ENCODE measurements at regions not wholly inside any gene's neighbourhood (a gene's known extent, or its start where the extent isn't known, plus 50 kb on each side); places are given as distances from the start of the nearest gene placed in this dataset.

DNA sequence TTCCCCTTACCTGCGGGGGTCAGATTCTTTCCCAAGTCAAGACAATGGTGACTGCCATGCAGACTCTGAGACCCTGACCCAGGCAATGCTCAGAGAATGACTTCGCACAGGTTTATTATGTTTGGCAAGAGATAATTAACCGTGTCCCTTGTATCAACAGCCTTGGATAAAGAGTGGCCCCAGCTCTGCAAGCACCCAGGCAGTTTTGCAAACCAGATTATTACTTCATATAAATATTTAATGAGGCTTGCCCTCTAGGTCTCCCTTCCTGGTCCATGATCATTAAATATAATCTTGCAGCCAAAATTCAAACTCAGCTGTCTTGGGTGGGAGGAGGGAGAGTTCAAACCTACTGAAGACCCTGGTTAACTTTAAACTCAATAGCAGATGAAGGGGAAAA, 156.5 kb downstream of the ANKRD60 start:
- no peaks in the 10 kb centered on the region for H3K36me3 Mint-ChIP-seq (ENCODE audit: low read depth)

DNA sequence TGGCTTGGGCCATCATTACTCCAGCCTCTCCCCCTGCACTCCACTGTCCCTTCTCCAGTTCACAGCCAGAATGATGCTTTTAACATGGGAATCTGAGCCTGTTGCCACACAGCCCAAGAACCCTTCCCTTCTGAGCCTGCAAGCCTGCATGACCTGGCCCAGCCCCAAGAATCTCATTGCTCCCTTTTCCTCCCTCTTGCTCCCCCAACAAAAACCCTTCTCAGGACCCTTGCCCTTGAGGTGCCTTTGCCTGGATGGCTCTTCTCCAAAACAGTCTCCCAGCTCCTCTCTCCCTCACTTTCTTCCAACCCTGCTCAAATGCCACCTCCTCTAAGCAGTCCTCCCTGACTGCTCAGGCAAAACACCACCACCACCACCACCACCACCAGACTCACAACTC, 157.2 kb downstream of the ANKRD60 start:
- H3K9me3 Mint-ChIP-seq: no peaks in the 10 kb centered on the region
- H3K27ac Mint-ChIP-seq: peak overlapping the region in 2 of 3 experiments; percentile 41 to 53
- no peaks in the 10 kb centered on the region for H3K36me3 Mint-ChIP-seq (ENCODE audit: low read depth)
- TF ChIP-seq, protein P1, sequence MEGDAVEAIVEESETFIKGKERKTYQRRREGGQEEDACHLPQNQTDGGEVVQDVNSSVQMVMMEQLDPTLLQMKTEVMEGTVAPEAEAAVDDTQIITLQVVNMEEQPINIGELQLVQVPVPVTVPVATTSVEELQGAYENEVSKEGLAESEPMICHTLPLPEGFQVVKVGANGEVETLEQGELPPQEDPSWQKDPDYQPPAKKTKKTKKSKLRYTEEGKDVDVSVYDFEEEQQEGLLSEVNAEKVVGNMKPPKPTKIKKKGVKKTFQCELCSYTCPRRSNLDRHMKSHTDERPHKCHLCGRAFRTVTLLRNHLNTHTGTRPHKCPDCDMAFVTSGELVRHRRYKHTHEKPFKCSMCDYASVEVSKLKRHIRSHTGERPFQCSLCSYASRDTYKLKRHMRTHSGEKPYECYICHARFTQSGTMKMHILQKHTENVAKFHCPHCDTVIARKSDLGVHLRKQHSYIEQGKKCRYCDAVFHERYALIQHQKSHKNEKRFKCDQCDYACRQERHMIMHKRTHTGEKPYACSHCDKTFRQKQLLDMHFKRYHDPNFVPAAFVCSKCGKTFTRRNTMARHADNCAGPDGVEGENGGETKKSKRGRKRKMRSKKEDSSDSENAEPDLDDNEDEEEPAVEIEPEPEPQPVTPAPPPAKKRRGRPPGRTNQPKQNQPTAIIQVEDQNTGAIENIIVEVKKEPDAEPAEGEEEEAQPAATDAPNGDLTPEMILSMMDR (IDR thresholded peaks at IDR 0.05; ENCODE audit: unreplicated experiment in 3 of 3): no peak
- peaks cover 35% of the 10 kb centered on the region for H3K27me3 Mint-ChIP-seq (ENCODE audit: low read depth)
- no peak overlapping the region for H3K4me3 Mint-ChIP-seq
- H3K4me1 Mint-ChIP-seq: peaks cover 50% of the 10 kb centered on the region

More for the DNA sequence above, 156.5 kb downstream of the ANKRD60 start:
- H3K27ac Mint-ChIP-seq: peak overlapping the region in 2 of 3 experiments; percentile 41 to 53
- peaks cover 53% of the 10 kb centered on the region for H3K4me1 Mint-ChIP-seq
- H3K4me3 Mint-ChIP-seq: no peak overlapping the region
- H3K27me3 Mint-ChIP-seq (ENCODE audit: low read depth): peaks cover 35% of the 10 kb centered on the region
- H3K9me3 Mint-ChIP-seq: no peaks in the 10 kb centered on the region
- TF ChIP-seq, protein P1 (IDR thresholded peaks at IDR 0.05; ENCODE audit: unreplicated experiment in 3 of 3): no peak

DNA sequence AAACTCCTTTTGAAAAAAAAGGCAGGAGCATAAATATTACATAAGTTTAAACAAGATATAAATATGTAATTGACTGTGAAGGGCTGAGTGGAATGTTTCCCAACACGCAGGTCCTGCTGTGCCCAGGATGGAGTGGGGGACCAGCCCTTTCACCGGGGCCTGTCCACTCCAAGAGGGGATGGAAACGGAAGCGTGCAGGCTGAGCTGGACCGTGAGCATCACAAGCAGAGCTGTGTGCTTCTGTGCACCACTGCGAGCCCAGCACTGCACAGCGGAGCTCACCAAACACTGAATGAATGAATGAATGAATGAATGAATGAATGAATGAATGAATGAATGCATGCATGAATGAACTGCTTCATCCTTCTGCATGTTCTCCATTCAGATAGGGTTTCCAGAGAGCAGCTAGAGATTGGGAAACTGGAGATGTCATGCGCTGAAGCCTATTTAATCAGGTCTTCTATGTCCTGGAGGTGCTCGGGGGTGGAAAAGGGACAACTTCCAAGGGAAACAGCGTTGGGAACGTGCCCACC, 157.7 kb downstream of the ANKRD60 start:
- Mint-ChIP-seq H3K4me3 (no peak overlapping the region), H3K9me3 (no peaks in the 10 kb centered on the region)

DNA sequence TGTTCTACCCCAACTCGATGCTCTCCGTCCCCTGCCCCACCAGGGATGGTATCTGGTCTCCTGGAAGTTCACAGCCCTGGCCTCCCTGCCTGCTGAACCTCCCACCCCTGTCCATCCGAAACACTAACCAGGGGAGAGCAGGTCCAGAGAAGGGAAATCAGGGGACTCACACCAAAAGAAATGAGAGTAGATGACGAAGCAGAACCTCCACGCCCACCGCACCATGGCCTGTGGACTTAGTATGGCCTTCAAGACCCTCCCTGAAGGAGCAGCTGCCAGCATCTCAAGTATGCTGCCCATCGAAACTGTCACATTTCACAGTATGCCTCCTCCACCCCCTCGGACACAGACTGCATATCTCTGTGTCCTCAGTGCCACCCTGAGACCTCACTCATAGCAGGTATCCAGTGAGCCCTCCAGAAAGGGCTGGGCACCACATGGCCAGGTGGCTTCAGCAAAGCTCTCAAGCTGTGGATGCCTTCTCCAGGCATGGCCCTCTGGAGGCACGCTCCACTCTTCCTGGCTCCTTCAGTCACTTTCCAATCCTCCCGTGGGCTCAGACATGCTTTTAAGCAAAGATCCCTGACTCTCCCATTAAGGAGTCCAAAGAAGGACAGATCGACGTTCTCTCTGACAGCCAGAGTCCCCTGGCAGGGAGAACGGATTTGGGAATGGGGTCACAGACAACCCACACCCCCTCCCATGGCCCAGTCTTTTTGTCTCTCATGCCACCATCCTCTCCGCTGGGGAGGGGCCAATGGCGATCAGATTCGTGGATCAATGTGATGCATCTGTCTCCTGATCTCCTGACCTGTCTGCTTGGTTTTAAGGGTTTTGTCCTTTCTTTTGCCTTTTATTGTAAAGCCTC, 158.4 kb downstream of the ANKRD60 start:
- no peaks in the 10 kb centered on the region for H3K9me3 Mint-ChIP-seq

More for the DNA sequence above, 157.7 kb downstream of the ANKRD60 start:
- Mint-ChIP-seq H3K27ac (peak overlapping the region in 2 of 3 experiments; percentile 41 to 53), H3K36me3 (ENCODE audit: low read depth) (no peaks in the 10 kb centered on the region), H3K4me1 (peaks cover 50% of the 10 kb centered on the region), H3K27me3 (ENCODE audit: low read depth) (peaks cover 39% of the 10 kb centered on the region)
- TF ChIP-seq, protein P1 (IDR thresholded peaks at IDR 0.05; ENCODE audit: unreplicated experiment in 3 of 3): no peak

DNA sequence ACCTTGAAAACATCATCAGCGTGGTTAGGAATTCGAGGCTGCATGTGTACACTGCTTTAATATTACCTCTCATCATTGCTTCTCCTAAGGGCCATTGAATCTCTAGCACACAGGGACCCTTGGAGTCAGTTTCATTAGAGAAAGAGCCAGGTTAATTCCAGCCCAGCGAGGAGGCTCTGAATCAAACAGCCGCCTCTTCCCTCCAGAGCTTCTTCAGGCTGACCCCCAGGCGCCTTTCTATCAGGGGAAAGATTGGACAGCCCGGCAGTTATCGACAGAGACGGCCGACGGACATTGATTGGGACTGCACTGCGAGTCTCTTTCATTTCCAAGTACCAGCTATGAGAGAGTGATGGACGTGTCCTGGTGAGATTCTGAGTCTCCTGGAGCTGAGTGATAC, 159.2 kb downstream of the ANKRD60 start:
- peaks cover 2% of the 10 kb centered on the region for H3K9me3 Mint-ChIP-seq
- TF ChIP-seq, protein P1 (IDR thresholded peaks at IDR 0.05; ENCODE audit: unreplicated experiment in 3 of 3): no peak
- no peaks in the 10 kb centered on the region for H3K36me3 Mint-ChIP-seq (ENCODE audit: low read depth)
- peaks cover 38% of the 10 kb centered on the region for H3K27me3 Mint-ChIP-seq (ENCODE audit: low read depth)
- no peak overlapping the region for H3K4me3 Mint-ChIP-seq
- H3K4me1 Mint-ChIP-seq: peaks cover 48% of the 10 kb centered on the region
- H3K27ac Mint-ChIP-seq: no peak overlapping the region

More for the DNA sequence above, 158.4 kb downstream of the ANKRD60 start:
- TF ChIP-seq, protein P1 (IDR thresholded peaks at IDR 0.05; ENCODE audit: unreplicated experiment in 3 of 3): no peak
- Mint-ChIP-seq H3K4me3 (no peak overlapping the region), H3K36me3 (ENCODE audit: low read depth) (no peaks in the 10 kb centered on the region), H3K27me3 (ENCODE audit: low read depth) (peaks cover 39% of the 10 kb centered on the region), H3K4me1 (peaks cover 49% of the 10 kb centered on the region), H3K27ac (peak overlapping the region in 1 of 3 experiments; percentile 19)
